ENCODE measurements at regions not wholly inside any gene's neighbourhood (a gene's known extent, or its start where the extent isn't known, plus 50 kb on each side); places are given as distances from the start of the nearest gene placed in this dataset.

DNA sequence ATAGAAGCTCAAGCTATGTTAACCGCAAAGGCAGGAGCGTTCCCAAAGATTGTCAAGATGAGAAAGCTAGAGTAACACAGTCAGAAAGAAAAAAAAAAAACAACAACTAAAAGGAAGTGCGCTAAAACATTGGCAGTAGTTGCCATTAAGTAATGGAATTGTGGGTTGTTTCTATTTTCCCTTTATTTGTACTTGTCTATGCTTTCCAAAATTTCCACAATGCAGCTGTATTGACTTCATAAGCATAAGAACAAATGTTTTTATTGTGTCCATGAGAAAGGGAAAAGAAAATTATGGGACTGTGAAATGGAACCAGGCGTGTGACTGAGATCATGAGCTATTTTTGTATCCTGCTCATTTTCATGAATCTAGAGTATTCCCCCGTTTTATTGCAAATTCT is 153.4 kb downstream of the TMEM114 start:
- CTCF ChIA-PET: interaction anchor here (0.6 kb wide), 1 partner anchor 134 kb away, joined by 3 read pairs; no protein-coding TSS in a partner anchor
- Mint-ChIP-seq H3K9me3 (no peaks in the 10 kb centered on the region), H3K4me1 (ENCODE audit: low read depth) (no peaks in the 10 kb centered on the region), H3K4me3 (no peak overlapping the region), H3K27me3 (peaks cover 8% of the 10 kb centered on the region), H3K36me3 (ENCODE audit: low read depth) (no peaks in the 10 kb centered on the region), H3K27ac (no peak overlapping the region)
- intact Hi-C loops (cut with DNase I, micrococcal nuclease): no loop called here
- no peaks in the 10 kb centered on the region for H3K9me3 ChIP-seq (ENCODE audit: control insufficient read depth in 1 of 2, insufficient read depth in 1 of 2, low read length in 2 of 2)
- H3K36me3 ChIP-seq (ENCODE audit: insufficient read depth, low read length): no peaks in the 10 kb centered on the region
- POLR2A ChIA-PET: no interaction called here
- ATAC-seq (ENCODE audit: poor library complexity) (no peak), DNase-seq (no peak)
- no peaks in the 10 kb centered on the region for H3K27me3 ChIP-seq (ENCODE audit: control insufficient read depth in 1 of 2, insufficient read depth in 2 of 2, low read length in 2 of 2)
- TF ChIP-seq, protein P1, sequence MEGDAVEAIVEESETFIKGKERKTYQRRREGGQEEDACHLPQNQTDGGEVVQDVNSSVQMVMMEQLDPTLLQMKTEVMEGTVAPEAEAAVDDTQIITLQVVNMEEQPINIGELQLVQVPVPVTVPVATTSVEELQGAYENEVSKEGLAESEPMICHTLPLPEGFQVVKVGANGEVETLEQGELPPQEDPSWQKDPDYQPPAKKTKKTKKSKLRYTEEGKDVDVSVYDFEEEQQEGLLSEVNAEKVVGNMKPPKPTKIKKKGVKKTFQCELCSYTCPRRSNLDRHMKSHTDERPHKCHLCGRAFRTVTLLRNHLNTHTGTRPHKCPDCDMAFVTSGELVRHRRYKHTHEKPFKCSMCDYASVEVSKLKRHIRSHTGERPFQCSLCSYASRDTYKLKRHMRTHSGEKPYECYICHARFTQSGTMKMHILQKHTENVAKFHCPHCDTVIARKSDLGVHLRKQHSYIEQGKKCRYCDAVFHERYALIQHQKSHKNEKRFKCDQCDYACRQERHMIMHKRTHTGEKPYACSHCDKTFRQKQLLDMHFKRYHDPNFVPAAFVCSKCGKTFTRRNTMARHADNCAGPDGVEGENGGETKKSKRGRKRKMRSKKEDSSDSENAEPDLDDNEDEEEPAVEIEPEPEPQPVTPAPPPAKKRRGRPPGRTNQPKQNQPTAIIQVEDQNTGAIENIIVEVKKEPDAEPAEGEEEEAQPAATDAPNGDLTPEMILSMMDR (IDR thresholded peaks at IDR 0.05): no peak
- H3K4me1 ChIP-seq (ENCODE audit: insufficient read depth, low read length): no peaks in the 10 kb centered on the region
- H3K4me3 ChIP-seq (ENCODE audit: low read length): no peak overlapping the region
- no peak overlapping the region for H3K27ac ChIP-seq (ENCODE audit: low read depth in 1 of 2, low read length in 2 of 2)

DNA sequence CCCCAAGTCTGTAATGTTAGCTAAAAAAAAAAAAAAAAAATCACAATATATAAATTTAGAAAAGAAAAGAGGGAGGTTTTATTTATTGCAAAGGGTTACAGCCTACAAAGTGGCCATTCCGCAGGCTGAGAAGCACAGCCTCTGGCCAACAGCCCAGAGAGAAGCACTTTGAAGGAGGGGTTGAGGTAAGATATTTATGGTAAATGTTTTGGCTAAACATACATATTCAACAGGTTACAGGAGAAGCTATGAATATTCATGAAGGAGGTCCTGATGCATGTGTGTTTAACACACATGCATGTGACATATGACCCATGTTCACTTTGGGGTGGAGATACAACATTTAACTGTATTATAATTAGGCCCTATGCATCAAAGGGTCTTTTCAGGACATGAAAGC is 158.5 kb downstream of the TMEM114 start:
- no peaks in the 10 kb centered on the region for H3K4me1 ChIP-seq (ENCODE audit: insufficient read depth, low read length)
- Mint-ChIP-seq H3K9me3 (peaks cover 2% of the 10 kb centered on the region), H3K4me3 (no peak overlapping the region), H3K4me1 (ENCODE audit: low read depth) (no peaks in the 10 kb centered on the region), H3K27me3 (peaks cover 7% of the 10 kb centered on the region), H3K36me3 (ENCODE audit: low read depth) (no peaks in the 10 kb centered on the region), H3K27ac (no peak overlapping the region)
- no peaks in the 10 kb centered on the region for H3K36me3 ChIP-seq (ENCODE audit: insufficient read depth, low read length)
- ChIA-PET POLR2A (no interaction called here), CTCF (no interaction called here)
- H3K27me3 ChIP-seq (ENCODE audit: control insufficient read depth in 1 of 2, insufficient read depth in 2 of 2, low read length in 2 of 2): no peaks in the 10 kb centered on the region
- H3K4me3 ChIP-seq (ENCODE audit: low read length): no peak overlapping the region
- ATAC-seq (ENCODE audit: poor library complexity): no peak
- H3K9me3 ChIP-seq (ENCODE audit: control insufficient read depth in 1 of 2, insufficient read depth in 1 of 2, low read length in 2 of 2): peaks cover 0 to 3% of the 10 kb centered on the region in 2 experiments
- H3K27ac ChIP-seq (ENCODE audit: low read depth in 1 of 2, low read length in 2 of 2): no peak overlapping the region
- TF ChIP-seq, protein P1 (IDR thresholded peaks at IDR 0.05): no peak
- DNase-seq: no peak
- intact Hi-C loops (cut with DNase I, micrococcal nuclease): loop anchor here in 1 of 2 experiments (5.0 kb wide), 1 partner anchor 1071 kb away; no protein-coding TSS in a partner anchor

DNA sequence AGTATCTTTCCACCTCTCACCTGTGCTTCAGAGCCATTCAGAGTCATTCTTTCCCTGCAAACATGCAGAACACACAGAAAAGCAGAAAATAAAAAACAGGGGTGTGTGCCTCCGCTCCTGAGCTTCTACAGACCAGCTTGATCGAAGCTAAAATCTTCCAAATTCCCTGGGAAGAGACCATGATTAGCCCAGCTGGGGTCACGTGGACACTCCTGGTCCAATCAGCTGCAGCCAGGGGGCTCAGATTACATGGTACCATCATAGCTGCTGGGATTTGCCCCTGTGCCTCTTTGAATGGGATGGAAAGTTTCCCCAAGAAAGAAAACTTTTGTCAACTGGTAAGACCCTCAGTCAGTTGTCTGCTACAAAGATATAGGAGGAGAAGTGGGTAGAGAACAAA is 159.9 kb downstream of the TMEM114 start:
- H3K4me3 ChIP-seq (ENCODE audit: low read length): no peak overlapping the region
- no peak overlapping the region for H3K4me3 Mint-ChIP-seq
- intact Hi-C loops (cut with DNase I, micrococcal nuclease): loop anchor here in 1 of 2 experiments (5.0 kb wide), 1 partner anchor 1072 kb away; no protein-coding TSS in a partner anchor
- H3K27me3 ChIP-seq (ENCODE audit: control insufficient read depth in 1 of 2, insufficient read depth in 2 of 2, low read length in 2 of 2): no peaks in the 10 kb centered on the region
- TF ChIP-seq, protein P1 (IDR thresholded peaks at IDR 0.05): no peak
- peaks cover 7% of the 10 kb centered on the region for H3K27me3 Mint-ChIP-seq
- CTCF ChIA-PET: no interaction called here
- no peaks in the 10 kb centered on the region for H3K36me3 Mint-ChIP-seq (ENCODE audit: low read depth)
- peaks cover 2% of the 10 kb centered on the region for H3K9me3 Mint-ChIP-seq
- H3K27ac Mint-ChIP-seq: no peak overlapping the region
- no peak overlapping the region for H3K27ac ChIP-seq (ENCODE audit: low read depth in 1 of 2, low read length in 2 of 2)
- H3K36me3 ChIP-seq (ENCODE audit: insufficient read depth, low read length): no peaks in the 10 kb centered on the region
- peaks cover 0 to 7% of the 10 kb centered on the region in 2 experiments for H3K9me3 ChIP-seq (ENCODE audit: control insufficient read depth in 1 of 2, insufficient read depth in 1 of 2, low read length in 2 of 2)
- H3K4me1 ChIP-seq (ENCODE audit: insufficient read depth, low read length): no peaks in the 10 kb centered on the region
- POLR2A ChIA-PET: no interaction called here
- H3K4me1 Mint-ChIP-seq (ENCODE audit: low read depth): no peaks in the 10 kb centered on the region
- ATAC-seq (ENCODE audit: poor library complexity) (no peak), DNase-seq (no peak)

Data from CD4-positive, alpha-beta T cell (primary cell).